ENCODE measurements at regions not wholly inside any gene's neighbourhood (a gene's known extent, or its start where the extent isn't known, plus 50 kb on each side); places are given as distances from the start of the nearest gene placed in this dataset.

GRCh38 chr12:66899588-66899987, 220.7 kb upstream of the GRIP1 start:
- TF ChIP-seq, protein P1, sequence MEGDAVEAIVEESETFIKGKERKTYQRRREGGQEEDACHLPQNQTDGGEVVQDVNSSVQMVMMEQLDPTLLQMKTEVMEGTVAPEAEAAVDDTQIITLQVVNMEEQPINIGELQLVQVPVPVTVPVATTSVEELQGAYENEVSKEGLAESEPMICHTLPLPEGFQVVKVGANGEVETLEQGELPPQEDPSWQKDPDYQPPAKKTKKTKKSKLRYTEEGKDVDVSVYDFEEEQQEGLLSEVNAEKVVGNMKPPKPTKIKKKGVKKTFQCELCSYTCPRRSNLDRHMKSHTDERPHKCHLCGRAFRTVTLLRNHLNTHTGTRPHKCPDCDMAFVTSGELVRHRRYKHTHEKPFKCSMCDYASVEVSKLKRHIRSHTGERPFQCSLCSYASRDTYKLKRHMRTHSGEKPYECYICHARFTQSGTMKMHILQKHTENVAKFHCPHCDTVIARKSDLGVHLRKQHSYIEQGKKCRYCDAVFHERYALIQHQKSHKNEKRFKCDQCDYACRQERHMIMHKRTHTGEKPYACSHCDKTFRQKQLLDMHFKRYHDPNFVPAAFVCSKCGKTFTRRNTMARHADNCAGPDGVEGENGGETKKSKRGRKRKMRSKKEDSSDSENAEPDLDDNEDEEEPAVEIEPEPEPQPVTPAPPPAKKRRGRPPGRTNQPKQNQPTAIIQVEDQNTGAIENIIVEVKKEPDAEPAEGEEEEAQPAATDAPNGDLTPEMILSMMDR (IDR thresholded peaks at IDR 0.05): no peak
- TF ChIP-seq POLR2A (IDR thresholded peaks at IDR 0.05): no peak

Measured in lower leg skin (tissue), 3 donors.